ENCODE measurements at regions not wholly inside any gene's neighbourhood (a gene's known extent, or its start where the extent isn't known, plus 50 kb on each side); places are given as distances from the start of the nearest gene placed in this dataset.

GRCh38 chr4:71268166-71268565 lies 70.7 kb upstream of the SLC4A4 start:
- FAIRE-seq = no peak
- no peak for DNase-seq (ENCODE audit: low spot score in 2 of 2)

- no peak for FAIRE-seq
Observed at GRCh38 chr4:71269233-71269632, 69.6 kb upstream of the SLC4A4 start.

GRCh38 chr4:71270901-71271300 lies 67.9 kb upstream of the SLC4A4 start:
- no peak for FAIRE-seq
- no peak for DNase-seq (ENCODE audit: low spot score in 2 of 2)

More at GRCh38 chr4:71269233-71269632, 69.6 kb upstream of the SLC4A4 start:
- no peak for DNase-seq (ENCODE audit: low spot score in 2 of 2)

- FAIRE-seq (no peak), DNase-seq (ENCODE audit: low spot score in 2 of 2) (no peak)
Observed at GRCh38 chr4:71272976-71273375, 65.8 kb upstream of the SLC4A4 start.

- DNase-seq (ENCODE audit: low spot score in 2 of 2) (no peak), FAIRE-seq (no peak)
Observed at GRCh38 chr4:71275004-71275403, 63.8 kb upstream of the SLC4A4 start.

- FAIRE-seq (no peak), DNase-seq (ENCODE audit: low spot score in 2 of 2) (no peak)
Observed at GRCh38 chr4:71275570-71275969, 63.2 kb upstream of the SLC4A4 start.

- FAIRE-seq (no peak), DNase-seq (ENCODE audit: low spot score in 2 of 2) (no peak)
Observed at GRCh38 chr4:71277353-71277752, 61.5 kb upstream of the SLC4A4 start.

- FAIRE-seq (no peak), DNase-seq (ENCODE audit: low spot score in 2 of 2) (no peak)
Observed at GRCh38 chr4:71283642-71284257, 55.1 kb upstream of the SLC4A4 start.

- DNase-seq (ENCODE audit: low spot score in 2 of 2) (no peak), FAIRE-seq (no peak)
Observed at GRCh38 chr4:71287305-71287704, 51.5 kb upstream of the SLC4A4 start.

GRCh38 chr4:71288875-71289274 lies 49.9 kb upstream of the SLC4A4 start:
- DNase-seq (ENCODE audit: low spot score in 2 of 2) (no peak), FAIRE-seq (no peak)

All from frontal cortex (tissue), 3 donors.